IPS-18c (cell line): ENCODE measurements at regions not wholly inside any gene's neighbourhood (a gene's known extent, or its start where the extent isn't known, plus 50 kb on each side); places are given as distances from the start of the nearest gene placed in this dataset.
"Not testable (repeated sequence)": the region's sequence is repeated elsewhere in the genome, so short reads cannot be mapped to it uniquely, and the experiment has no call there.

Experiments
- H3K4me3 ChIP-seq: 2 replicates; pipeline ENCODE4 v1.7.0; 2013; ENCODE audit warnings: low read depth, mild to moderate bottlenecking, low read length, moderate library complexity; ENCODE audit not compliant: insufficient read depth
- H3K9me3 ChIP-seq: one replicate; pipeline ENCODE4 v1.6.1; 2013; ENCODE audit warnings: mild to moderate bottlenecking, low read length, moderate library complexity; ENCODE audit not compliant: control insufficient read depth, insufficient read depth

- Histone ChIP-seq H3K9me3 (no peaks in the 10 kb centered on the region), H3K4me3 (no peak overlapping the region)
Observed at GRCh38 chr4:183806341-183806740, 98.8 kb upstream of the STOX2 start.

- H3K4me3 ChIP-seq = no peak overlapping the region
- H3K9me3 ChIP-seq = no peaks in the 10 kb centered on the region
Observed at GRCh38 chr4:183807420-183808096, 97.5 kb upstream of the STOX2 start.

- no peak overlapping the region for H3K4me3 ChIP-seq
Observed at GRCh38 chr4:183808097-183808456, 97.0 kb upstream of the STOX2 start.

GRCh38 chr4:183812567-183812966 is 92.5 kb upstream of the STOX2 start:
- no peak overlapping the region for H3K4me3 ChIP-seq
- H3K9me3 ChIP-seq = no peaks in the 10 kb centered on the region

More at GRCh38 chr4:183808097-183808456, 97.0 kb upstream of the STOX2 start:
- no peaks in the 10 kb centered on the region for H3K9me3 ChIP-seq

GRCh38 chr4:183814461-183814860 is 90.6 kb upstream of the STOX2 start:
- peaks cover 3% of the 10 kb centered on the region for H3K9me3 ChIP-seq
- H3K4me3 ChIP-seq = no peak overlapping the region

- H3K9me3 ChIP-seq = peaks cover 3% of the 10 kb centered on the region
- no peak overlapping the region for H3K4me3 ChIP-seq
Observed at GRCh38 chr4:183816077-183816476, 89.0 kb upstream of the STOX2 start.

GRCh38 chr4:183816882-183817509 is 88.1 kb upstream of the STOX2 start:
- H3K9me3 ChIP-seq = peaks cover 3% of the 10 kb centered on the region
- H3K4me3 ChIP-seq = no peak overlapping the region

GRCh38 chr4:183818591-183818990 is 86.5 kb upstream of the STOX2 start:
- not testable (repeated sequence) for H3K4me3 ChIP-seq, H3K9me3 ChIP-seq

GRCh38 chr4:183821076-183821853 is 83.8 kb upstream of the STOX2 start:
- Histone ChIP-seq H3K4me3 (no peak overlapping the region), H3K9me3 (peaks cover 3% of the 10 kb centered on the region)

GRCh38 chr4:183823434-183823833 is 81.7 kb upstream of the STOX2 start:
- Histone ChIP-seq H3K9me3 (peaks cover 3% of the 10 kb centered on the region), H3K4me3 (no peak overlapping the region)

GRCh38 chr4:183825346-183825745 is 79.8 kb upstream of the STOX2 start:
- Histone ChIP-seq H3K9me3 (no peaks in the 10 kb centered on the region), H3K4me3 (no peak overlapping the region)

GRCh38 chr4:183826461-183826860 is 78.6 kb upstream of the STOX2 start:
- no peak overlapping the region for H3K4me3 ChIP-seq

GRCh38 chr4:183828125-183828524 is 77.0 kb upstream of the STOX2 start:
- Histone ChIP-seq H3K9me3 (no peaks in the 10 kb centered on the region), H3K4me3 (no peak overlapping the region)

More at GRCh38 chr4:183826461-183826860, 78.6 kb upstream of the STOX2 start:
- H3K9me3 ChIP-seq = no peaks in the 10 kb centered on the region

GRCh38 chr4:183828839-183829238 is 76.3 kb upstream of the STOX2 start:
- H3K9me3 ChIP-seq = no peaks in the 10 kb centered on the region
- no peak overlapping the region for H3K4me3 ChIP-seq

- H3K4me3 ChIP-seq = no peak overlapping the region
- no peaks in the 10 kb centered on the region for H3K9me3 ChIP-seq
Observed at GRCh38 chr4:183830438-183830985, 74.6 kb upstream of the STOX2 start.

GRCh38 chr4:183831026-183831446 is 74.1 kb upstream of the STOX2 start:
- H3K4me3 ChIP-seq = no peak overlapping the region
- no peaks in the 10 kb centered on the region for H3K9me3 ChIP-seq

GRCh38 chr4:183831683-183832082 is 73.4 kb upstream of the STOX2 start:
- H3K4me3 ChIP-seq = no peak overlapping the region

More at GRCh38 chr4:183831683-183832082, 73.4 kb upstream of the STOX2 start:
- no peaks in the 10 kb centered on the region for H3K9me3 ChIP-seq
